Keratinocyte (primary cell): ENCODE measurements at regions not wholly inside any gene's neighbourhood (a gene's known extent, or its start where the extent isn't known, plus 50 kb on each side); places are given as distances from the start of the nearest gene placed in this dataset.

Experiments used
- EZH2 ChIP-seq: IDR thresholded peaks from one replicate; pipeline ENCODE4 v1.6.1; 2012; ENCODE audit warnings: inconsistent platforms, mild to moderate bottlenecking, low read length, moderate library complexity
- TF ChIP-seq, protein P1 (sequence below), 3 experiments: IDR thresholded peaks in 1 of 3; conservative IDR thresholded peaks in 1 of 3; optimal IDR thresholded peaks in 1 of 3; 2 replicates in 2 of 3; 3 replicates in 1 of 3; pipeline versions ENCODE3 to v1.5.1; 2011; ENCODE audit warnings: low read length in 3 of 3, mild to moderate bottlenecking in 3 of 3, moderate library complexity in 2 of 3, control low read depth in 1 of 3, inconsistent platforms in 1 of 3; ENCODE audit not compliant: insufficient read depth in 2 of 3; ENCODE audit errors: extremely low read depth in 1 of 3

DNA sequence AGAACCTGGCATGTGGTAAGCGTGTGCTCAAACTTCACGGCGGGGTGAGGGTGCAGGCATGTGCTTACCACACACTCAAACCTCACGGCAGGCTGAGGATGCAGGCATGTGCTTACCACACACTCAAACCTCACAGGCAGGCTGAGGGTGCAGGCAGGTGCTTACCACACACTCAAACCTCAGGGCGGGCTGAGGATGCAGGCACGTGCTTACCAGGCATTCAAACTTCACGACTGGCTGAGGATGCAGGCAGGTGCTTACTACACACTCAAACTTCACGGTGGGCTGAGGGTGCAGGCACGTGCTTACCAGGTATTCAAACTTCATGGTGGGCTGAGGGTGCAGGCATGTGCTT, 105.0 kb upstream of the ALKAL2 start:
- TF ChIP-seq, protein P1, sequence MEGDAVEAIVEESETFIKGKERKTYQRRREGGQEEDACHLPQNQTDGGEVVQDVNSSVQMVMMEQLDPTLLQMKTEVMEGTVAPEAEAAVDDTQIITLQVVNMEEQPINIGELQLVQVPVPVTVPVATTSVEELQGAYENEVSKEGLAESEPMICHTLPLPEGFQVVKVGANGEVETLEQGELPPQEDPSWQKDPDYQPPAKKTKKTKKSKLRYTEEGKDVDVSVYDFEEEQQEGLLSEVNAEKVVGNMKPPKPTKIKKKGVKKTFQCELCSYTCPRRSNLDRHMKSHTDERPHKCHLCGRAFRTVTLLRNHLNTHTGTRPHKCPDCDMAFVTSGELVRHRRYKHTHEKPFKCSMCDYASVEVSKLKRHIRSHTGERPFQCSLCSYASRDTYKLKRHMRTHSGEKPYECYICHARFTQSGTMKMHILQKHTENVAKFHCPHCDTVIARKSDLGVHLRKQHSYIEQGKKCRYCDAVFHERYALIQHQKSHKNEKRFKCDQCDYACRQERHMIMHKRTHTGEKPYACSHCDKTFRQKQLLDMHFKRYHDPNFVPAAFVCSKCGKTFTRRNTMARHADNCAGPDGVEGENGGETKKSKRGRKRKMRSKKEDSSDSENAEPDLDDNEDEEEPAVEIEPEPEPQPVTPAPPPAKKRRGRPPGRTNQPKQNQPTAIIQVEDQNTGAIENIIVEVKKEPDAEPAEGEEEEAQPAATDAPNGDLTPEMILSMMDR (optimal IDR thresholded peaks at IDR 0.05 in 1 of 3, IDR thresholded peaks at IDR 0.05 in 1 of 3, conservative IDR thresholded peaks at IDR 0.05 in 1 of 3; ENCODE audit: extremely low read depth in 1 of 3, insufficient read depth in 2 of 3, low read length in 3 of 3) = no peak
- no peak for TF ChIP-seq EZH2
